ENCODE measurements at regions not wholly inside any gene's neighbourhood (a gene's known extent, or its start where the extent isn't known, plus 50 kb on each side); places are given as distances from the start of the nearest gene placed in this dataset.
"Not testable (repeated sequence)": the region's sequence is repeated elsewhere in the genome, so short reads cannot be mapped to it uniquely, and the experiment has no call there.

DNA sequence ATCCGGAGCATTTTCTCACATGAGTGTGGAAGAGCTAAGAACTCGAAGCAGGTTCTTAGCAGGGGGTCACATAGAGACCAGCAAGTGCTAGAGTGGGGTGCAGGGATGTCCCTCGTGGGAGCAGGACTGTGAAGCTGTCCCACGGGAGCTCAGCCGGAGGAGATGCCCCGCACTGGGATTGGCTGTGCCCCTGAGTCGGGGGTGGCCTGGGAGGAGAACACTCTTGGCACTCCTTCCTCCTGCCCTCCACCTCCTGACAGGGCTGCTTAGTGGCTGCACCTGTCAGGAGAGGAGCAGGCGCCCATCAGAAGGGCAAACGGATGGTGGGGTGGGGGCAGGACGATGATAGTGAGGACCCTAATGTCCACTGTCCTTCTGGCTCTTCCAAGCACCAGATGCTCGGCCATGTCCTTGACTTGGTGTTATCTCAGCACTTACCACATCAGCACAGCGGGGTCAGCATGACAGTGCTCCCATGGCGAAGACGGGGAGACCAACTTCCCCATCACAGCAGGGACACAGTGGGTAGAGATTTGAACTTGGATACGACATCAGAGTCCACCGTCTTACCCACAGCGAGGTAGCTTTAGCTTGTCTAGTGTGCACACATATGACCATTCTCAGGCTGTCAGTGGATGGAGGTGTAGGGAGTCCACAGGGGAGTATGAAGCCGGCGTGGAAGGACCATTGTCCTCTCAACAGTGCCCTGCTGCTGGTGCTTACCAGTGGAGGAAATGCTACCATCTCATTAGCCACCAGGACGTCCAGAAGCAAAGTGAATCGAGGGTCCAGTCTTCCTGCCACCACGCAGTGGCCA is 142.5 kb upstream of the SHH start:
- no peak for DNase-seq

DNA sequence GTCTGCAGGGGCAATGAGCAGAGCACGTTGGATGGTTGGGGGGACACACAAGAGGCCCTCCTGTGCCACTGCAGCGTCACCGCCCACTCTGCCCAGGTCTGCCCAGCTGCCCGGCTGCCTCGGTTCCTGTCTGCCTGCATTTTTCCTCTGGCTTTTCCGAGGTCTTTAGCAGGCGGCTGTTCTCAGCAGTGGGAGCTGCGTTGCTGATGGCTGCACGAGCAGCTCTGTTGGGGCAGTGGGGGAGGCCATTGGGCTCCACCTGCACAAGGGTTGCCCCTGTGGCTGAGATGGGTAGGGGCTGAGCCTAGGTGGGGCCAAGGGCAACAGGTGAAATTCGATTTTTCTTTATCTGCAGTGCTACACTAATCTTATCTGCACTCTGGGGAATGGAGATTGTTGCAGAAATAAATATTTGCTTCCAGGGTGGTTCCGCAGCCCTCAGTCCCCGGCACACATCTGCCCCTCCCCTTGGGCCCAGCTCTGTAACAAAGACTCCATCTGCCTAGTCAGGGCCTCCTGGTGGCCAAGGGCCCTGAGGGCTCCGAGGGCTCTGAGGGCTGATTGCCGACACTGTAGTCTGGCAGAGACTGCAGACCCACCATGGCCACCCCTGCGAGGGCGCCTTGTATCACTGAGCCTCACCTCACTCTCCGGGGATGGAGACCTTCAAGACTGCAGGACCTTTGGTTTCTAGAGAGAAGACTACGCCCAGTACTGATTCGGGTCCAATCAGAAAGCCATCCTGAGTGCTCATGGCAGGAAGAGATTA is 141.7 kb upstream of the SHH start:
- peak in 1 of 2 donors; percentile 7 for DNase-seq

GRCh38 chr7:155953501-155953778 is 141.2 kb upstream of the SHH start:
- no peak for DNase-seq

DNA sequence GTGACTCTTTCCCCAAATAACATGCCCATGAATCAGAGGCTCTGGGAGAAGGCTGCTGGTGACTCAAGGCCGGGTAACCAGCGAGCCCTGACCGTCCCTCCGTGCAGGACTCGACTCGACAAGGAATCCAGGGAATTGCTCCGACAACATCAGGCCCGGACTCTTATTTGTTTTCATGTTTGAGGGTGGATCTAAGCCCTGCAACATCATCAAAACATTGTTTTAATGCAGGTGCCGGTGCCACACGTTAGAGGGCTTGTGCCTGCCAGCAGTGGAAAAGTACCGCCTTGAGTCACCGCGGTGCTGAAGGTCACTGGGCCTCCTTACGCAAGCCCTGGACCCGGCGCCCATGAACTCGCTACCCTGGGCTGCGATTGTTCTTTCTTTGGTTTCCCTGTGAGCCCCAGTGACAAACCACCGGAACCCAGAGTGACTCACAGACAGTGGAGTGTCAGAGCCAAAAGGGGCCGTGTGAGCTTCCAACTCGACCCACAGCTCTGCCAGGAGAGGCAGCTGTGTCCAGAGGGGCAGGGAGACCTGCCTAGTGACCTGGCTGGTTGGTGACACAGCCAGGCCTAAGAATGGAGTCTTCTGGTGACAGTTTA is 139.4 kb upstream of the SHH start:
- no peak for DNase-seq

DNA sequence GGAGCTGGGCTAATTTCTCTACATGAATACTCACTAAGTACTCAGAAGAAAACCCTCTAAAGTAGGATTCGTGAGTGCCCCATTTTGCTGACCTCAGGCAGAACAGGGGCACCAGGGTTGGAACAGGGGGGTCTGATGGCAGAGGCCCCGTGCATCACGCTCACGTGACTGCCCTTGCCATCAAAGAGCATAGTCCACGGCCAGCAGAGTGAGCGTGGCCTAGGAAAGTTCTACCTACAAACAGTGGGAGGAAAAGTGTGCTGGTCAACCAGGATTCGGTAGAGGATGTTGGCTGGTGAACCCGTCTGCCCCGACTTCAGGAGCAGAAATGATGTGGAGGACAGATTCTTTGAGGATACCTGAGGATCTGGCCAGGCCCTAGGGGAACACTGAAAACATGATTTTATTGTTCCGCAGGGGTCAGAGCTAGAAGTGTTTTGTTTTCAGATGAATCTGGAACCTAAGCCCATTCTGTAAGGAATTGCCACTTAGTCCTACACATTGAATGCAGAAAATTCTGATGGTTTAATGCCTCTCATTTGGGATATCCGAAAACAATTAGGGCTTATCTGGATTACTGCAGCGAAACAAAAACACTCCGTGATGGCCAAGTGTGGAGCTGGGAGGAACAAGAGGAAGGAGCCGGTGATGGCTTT is 138.8 kb upstream of the SHH start:
- no peak for DNase-seq

- no peak for DNase-seq
Measured at GRCh38 chr7:155948845-155949244, 136.6 kb upstream of the SHH start.

- no peak for DNase-seq
Measured at GRCh38 chr7:155948423-155948822, 136.2 kb upstream of the SHH start.

DNA sequence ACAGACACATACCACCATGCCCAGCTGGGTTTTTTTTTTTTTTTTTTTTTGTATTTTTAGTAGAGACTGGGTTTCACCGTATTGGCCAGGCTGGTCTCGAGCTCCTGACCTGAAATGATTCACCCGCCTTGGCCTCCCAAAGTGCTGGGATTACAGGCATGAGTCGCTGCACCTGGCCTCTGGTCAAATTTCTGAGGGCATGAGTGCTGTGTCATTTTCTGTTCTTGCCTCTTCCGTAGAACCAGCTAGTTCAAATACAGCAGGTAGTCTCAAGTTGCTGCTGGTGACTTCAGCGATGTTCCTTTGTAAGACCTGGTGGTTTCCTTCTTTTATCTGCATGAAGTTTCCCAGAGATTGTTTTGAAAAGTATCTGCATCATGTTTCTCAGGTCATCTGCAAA is 134.8 kb upstream of the SHH start:
- no peak for DNase-seq

DNA sequence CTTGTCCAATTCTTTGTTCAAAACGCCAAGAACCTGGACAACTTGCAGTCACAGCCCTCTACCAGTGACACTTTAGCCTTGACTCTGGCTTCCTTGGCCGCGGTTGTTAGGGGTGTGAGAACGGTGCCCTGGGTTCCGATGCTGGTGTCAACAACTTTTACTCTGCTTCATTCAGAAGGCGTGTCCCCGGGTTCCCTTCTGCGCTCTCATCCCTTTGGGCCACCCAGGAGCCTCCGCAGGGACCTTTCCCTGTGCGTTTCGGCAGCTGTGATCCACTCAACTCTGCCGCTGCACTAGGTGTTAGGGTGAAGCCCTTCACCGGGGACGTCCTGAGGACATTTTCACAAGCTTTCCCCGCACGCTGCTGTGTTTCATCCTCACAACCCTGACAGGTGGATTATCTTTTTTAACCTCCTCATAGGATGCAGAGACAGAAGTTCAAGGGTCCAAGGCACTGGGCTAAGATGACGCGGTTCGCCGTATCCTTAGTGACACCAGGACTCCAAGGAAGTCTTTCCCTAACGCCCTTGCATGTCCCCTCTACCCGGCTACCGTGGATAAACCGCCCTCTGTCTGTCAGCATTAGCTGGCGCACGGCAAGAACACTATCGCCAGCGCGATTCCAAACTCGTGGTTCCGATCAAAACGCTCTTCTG is 133.5 kb upstream of the SHH start:
- no peak for DNase-seq

DNA sequence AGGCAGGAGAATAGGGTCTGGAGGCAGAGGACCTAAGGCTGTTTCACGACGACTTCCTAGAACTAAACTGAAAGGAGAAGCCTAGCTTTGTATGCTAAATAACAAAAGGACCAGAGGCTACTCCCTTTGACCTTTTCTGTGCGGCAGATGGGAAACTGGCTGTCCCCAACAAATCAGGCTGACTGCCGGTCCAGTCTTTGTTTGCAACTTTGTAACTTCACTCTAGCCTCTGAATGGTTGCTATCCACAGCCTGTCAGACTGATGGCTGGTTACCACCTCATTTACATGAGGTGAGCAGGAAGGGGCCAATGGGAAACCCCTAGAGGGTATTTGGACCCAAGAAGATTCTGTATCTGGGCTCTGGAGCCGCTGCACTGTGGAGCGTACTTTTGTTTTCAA is 132.6 kb upstream of the SHH start:
- DNase-seq: no peak

DNA sequence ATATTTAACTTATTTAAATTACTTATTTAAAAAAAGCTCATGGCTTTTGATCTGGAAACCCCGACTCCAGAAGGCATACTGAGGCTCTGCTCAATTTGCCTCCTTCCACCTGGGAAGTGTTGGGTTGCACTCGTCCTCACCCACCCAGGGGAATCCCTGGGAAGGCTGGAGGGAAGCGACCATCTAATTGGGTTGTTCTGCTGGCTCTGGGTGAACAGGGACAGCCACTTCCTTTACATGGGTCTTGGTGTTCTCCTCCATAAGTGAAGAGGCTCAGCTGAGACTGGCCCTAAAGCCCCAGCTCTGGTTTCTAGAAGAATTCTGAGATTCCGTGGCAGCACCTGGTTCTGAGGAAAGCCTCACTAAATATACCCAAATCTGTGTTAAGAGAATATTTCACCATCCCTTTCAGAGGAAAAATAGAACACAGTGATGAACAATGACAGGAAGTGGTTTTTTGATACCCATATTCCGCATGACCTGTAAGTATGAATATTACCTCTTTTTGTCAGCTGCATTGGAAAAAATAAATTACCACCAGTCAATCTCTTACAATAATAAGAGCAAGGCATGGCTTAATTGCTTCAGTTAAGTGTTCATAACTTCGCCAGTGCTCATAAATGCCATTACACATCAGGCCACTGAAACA is 131.1 kb upstream of the SHH start:
- no peak for DNase-seq

DNA sequence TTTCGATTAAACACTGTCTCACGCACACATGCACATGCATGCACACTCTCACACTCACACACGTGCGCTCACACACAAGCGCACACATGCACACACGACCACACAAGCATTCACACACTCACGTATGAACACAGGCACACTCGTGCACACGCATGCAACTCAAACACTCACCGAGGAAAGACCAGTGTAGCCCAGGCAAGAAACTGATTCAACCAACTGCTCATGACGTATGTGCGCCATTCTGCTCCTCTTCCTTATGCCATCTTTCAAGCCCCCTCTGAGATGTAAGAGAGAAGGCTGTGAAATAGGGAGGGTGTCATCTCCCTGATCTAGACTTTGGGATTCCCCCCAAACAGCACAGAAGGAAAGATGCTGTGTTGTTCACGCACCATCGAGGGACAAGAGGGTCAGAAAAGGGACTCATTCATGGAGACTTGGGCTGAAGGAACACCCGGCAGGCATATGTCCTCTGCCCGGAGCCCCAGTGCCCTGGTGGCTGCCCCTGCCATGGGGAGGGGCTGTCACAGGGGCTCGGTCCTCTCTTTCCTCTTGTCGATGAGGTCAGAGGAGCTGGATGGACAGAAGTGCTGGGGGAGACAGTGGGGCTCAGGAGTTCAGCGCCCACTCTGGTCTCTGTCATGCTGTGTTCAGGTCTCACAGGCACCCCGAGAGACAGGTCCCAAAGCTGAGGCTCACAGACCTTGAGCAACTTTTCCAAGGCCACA is 130.1 kb upstream of the SHH start:
- DNase-seq: no peak

- no peak for DNase-seq
Measured at GRCh38 chr7:155941688-155942087, 129.4 kb upstream of the SHH start.

DNA sequence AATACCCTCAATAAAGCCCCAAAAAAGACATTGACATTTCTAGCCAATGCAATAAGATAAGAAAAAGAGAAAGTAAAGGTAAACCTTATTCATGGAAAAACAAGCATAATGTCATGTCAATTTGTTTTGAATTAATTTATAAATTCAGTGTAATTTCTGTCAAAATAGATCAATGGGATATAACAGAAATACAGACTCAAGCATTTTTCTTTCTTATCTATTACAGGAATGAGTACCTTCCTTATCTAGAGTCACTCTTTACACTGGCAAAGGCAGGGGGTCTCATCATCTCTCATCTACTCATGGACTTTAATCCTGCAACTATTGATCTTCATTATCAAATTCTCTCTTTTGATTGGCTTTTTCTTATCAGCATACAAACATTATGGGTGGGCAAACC is 127.1 kb upstream of the SHH start:
- DNase-seq: no peak

DNA sequence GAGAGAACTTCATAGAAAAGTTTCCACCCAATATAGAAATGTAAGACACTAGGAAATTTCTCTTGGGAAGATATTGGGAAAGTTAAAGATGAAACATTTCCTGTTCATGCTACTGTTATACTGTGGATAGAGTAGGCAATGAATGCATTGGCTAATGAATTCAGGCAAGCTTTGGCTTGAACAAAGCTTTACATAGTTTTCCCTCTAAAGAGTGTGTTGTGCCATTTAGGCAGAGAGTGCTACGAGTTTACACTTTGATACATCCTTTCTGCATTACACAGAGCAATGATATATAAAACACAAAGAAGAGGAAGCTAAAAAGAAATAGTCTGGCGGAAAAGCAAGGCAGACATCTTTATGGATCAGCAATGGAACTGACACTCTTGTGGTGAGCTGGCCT is 125.9 kb upstream of the SHH start:
- no peak for DNase-seq

DNA sequence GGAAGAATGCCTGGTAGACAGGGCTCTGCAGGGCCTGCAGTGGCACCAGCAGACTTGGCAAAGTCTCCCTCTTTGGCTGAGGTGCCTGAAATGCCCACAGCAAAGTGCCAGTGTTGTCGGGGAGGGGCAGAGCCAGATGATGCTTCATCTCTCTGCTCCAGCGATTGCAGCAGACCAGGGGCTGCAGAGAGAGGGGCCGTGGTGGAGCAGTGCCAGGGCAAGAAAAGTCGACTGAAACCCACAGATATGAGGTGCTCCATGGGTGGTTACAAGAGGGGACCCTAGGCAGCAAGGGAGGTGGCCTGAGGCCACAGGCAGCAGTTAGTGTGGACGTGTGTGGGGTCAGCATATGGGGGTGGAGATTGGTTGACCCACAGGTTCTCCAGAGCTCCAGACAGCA is 123.5 kb upstream of the SHH start:
- DNase-seq: no peak

DNA sequence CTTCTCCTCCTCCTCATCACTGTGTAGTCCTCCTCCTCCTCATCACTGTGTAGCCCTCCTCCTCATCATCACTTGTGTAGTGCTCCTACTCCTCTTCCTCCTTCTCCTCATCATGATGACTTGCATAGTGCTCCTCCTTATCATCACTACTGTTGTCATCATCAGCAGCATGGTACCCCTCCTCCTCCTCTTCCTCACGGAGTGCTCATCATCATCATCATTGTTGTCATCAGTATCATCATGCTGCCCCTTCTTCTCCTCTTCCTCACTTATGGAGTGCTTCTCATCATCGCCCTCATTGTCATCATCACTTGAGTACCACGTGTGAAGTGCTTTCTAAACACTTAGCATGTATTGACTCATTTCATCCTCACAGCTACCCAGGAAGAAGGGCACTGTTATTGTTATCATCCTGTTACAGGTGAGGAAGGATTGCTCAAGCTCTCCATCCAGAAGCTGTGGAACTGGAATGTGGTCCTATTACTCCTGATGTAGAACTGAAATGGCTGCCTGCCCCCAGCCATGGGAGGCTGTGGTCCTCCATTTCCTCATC is 122.8 kb upstream of the SHH start:
- DNase-seq: no peak

GRCh38 chr7:155932324-155932723 is 120.1 kb upstream of the SHH start:
- not testable (repeated sequence) for DNase-seq

GRCh38 chr7:155931396-155932085 is 119.3 kb upstream of the SHH start:
- no peak for DNase-seq

DNA sequence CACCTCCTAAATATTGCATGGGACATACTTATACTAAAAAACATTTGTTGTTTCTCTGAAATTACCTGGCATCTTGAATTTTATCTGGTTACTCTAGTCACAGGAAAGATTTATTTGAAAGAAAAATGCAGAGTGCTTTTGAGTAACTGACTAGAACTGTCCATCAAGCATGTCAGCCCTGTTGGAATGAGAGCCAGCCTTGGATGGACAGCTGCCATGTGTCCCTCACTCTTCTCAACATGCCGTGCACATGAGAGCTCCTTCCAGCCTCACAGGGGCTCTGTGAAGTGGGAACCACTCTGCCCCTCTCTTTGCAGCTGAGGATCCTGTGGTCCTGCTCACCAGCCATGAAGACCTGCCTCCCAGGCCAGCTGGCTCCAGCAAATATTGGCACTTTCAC is 118.3 kb upstream of the SHH start:
- no peak for DNase-seq

Measured in right lung (tissue), 2 donors.